IPS DF 6.9 (cell line): ENCODE measurements at regions not wholly inside any gene's neighbourhood (a gene's known extent, or its start where the extent isn't known, plus 50 kb on each side); places are given as distances from the start of the nearest gene placed in this dataset.
"Not testable (repeated sequence)": the region's sequence is repeated elsewhere in the genome, so short reads cannot be mapped to it uniquely, and the experiment has no call there.

Source experiments
- DNase-seq: peaks from one replicate; pipeline ENCODE4 v3.0.0-alpha.2; 2013; ENCODE audit warnings: low read depth, low spot score
- H3K27ac ChIP-seq: one replicate; pipeline ENCODE4 v1.5.1; 2013; ENCODE audit warnings: low read length, control low read depth
- H3K27me3 ChIP-seq: 2 replicates; pipeline ENCODE4 v1.6.1; 2013; ENCODE audit warnings: mild to moderate bottlenecking, low read length; ENCODE audit not compliant: control insufficient read depth, insufficient read depth
- H3K36me3 ChIP-seq: 2 replicates; pipeline ENCODE4 v1.6.1; 2013; ENCODE audit warnings: low read length; ENCODE audit not compliant: control insufficient read depth, insufficient read depth
- H3K4me1 ChIP-seq: 2 replicates; pipeline ENCODE4 v1.6.1; 2013; ENCODE audit warnings: low read length; ENCODE audit not compliant: control insufficient read depth, insufficient read depth
- H3K4me3 ChIP-seq: 2 replicates; pipeline ENCODE4 v1.5.1; 2013; ENCODE audit warnings: mild to moderate bottlenecking, low read length
- H3K9me3 ChIP-seq: 2 replicates; pipeline ENCODE4 v1.6.1; 2013; ENCODE audit warnings: low read length, inconsistent platforms; ENCODE audit not compliant: control insufficient read depth, insufficient read depth
- WGBS: extraction: QIAGEN DNeasy Blood & Tissue Kit; methylation state at CpG from one replicate; pipeline ENCODE4 v1.1.7; 2013; ENCODE audit warnings: mixed read lengths, missing lambda C conversion rate; ENCODE audit not compliant: insufficient read length, insufficient coverage; 5-methylcytosine and 5-hydroxymethylcytosine counted together

GRCh38 chr4:65265526-65265925 lies 404.8 kb downstream of the EPHA5 start:
- Histone ChIP-seq H3K27ac (no peak overlapping the region), H3K36me3 (no peaks in the 10 kb centered on the region), H3K27me3 (no peaks in the 10 kb centered on the region), H3K9me3 (no peaks in the 10 kb centered on the region), H3K4me3 (no peak overlapping the region), H3K4me1 (no peaks in the 10 kb centered on the region)
- no peak for DNase-seq

DNA sequence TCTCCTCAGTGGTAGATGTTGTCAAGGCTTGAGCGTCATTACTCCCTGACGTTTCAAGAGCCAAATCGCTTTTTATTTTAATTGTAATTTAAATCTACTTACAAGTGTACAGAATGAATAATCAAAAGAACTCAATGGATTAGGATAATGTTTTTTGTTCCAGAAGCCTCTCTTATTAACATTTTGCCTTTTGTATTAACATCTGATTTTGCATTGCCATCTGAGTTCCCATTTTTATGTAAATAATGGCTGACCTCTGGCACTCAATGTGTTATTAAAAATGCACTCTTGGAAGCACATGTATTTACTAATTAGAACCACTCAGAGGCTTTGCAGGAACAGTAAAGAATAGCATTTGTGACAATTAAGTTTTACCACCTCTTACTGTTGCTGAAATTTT lies 411.0 kb downstream of the EPHA5 start:
- H3K36me3 ChIP-seq = no peaks in the 10 kb centered on the region
- H3K9me3 ChIP-seq = no peaks in the 10 kb centered on the region
- no peak overlapping the region for H3K27ac ChIP-seq
- no peak for DNase-seq
- H3K4me1 ChIP-seq = no peaks in the 10 kb centered on the region
- H3K27me3 ChIP-seq = no peaks in the 10 kb centered on the region
- WGBS = no CpG with 5 or more reads among the region's 3 CpGs
- no peak overlapping the region for H3K4me3 ChIP-seq

DNA sequence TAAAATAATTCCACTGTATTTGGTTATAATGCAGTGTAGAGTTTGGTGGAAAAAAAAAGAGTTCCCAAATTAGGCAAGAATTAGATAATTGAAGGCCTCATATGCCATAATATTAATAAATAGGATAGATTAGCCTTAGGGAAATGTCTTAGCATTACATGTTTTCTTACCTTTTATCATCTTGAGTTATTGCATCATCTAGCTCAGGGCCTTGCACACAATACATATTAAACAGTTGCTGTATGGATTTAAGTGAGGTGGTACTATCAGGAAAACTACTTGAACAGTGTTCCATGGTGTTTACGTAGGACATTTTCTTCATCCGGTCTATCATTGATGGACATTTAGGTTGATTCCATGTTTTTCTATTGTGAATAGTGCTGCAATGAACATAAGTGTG lies 419.4 kb downstream of the EPHA5 start:
- WGBS = no CpG with 5 or more reads among the region's 2 CpGs

GRCh38 chr4:65249111-65249510 lies 421.2 kb downstream of the EPHA5 start:
- Histone ChIP-seq H3K4me1 (no peaks in the 10 kb centered on the region), H3K4me3 (no peak overlapping the region), H3K27ac (no peak overlapping the region), H3K27me3 (no peaks in the 10 kb centered on the region), H3K36me3 (no peaks in the 10 kb centered on the region), H3K9me3 (no peaks in the 10 kb centered on the region)
- DNase-seq = no peak

More for the DNA sequence above, 419.4 kb downstream of the EPHA5 start:
- Histone ChIP-seq H3K27ac (no peak overlapping the region), H3K27me3 (no peaks in the 10 kb centered on the region), H3K36me3 (no peaks in the 10 kb centered on the region), H3K4me1 (no peaks in the 10 kb centered on the region), H3K9me3 (no peaks in the 10 kb centered on the region), H3K4me3 (no peak overlapping the region)
- DNase-seq = no peak

- no peaks in the 10 kb centered on the region for H3K27me3 ChIP-seq
- no peak for DNase-seq
- no peaks in the 10 kb centered on the region for H3K36me3 ChIP-seq
- H3K27ac ChIP-seq = no peak overlapping the region
- no peaks in the 10 kb centered on the region for H3K4me1 ChIP-seq
- no peaks in the 10 kb centered on the region for H3K9me3 ChIP-seq
- no CpG with 5 or more reads among the region's 16 CpGs for WGBS
- no peak overlapping the region; the same call in 1 of the 2 replicates for H3K4me3 ChIP-seq
These were observed 428.0 kb downstream of the EPHA5 start for GRCh38 chr4:65242156-65242846.

DNA sequence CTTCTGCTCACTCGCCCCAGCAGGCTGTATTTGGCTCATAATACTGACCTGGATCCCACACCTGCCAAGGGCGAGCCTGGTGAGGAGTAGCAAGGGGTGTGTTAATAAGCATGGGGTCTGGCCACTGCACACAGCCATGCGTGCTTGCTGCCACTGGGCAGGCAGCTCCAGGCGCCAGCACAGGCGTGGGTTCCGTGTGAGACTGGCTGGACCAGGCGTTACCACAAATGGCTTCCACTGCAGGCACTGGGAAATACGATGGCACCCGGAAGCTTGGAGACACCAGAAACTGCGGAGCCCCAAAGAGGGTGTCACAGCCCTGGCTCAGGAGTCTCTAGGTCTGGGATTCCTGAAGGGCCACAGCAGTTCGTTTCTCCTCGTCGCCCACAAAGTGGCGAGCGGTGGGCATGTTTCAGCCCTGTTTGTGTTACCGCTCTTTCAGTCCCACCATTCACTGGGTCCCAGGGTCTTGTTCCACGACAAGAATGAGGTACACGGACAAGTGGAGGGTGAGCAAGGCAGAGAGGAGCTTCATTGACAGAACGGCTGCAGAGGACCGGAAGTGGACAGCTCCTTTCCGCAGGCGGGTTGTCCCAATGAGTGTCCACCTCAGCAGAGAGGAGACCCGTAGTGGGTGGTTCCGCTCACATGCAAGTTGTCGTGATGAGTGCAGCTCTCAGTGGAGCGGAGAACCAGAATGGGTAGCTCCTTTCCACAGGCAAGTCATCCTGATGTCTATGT lies 428.9 kb downstream of the EPHA5 start:
- no peaks in the 10 kb centered on the region for H3K9me3 ChIP-seq
- WGBS = no CpG with 5 or more reads among the region's 26 CpGs
- no peaks in the 10 kb centered on the region for H3K27me3 ChIP-seq
- no peak overlapping the region for H3K27ac ChIP-seq
- no peak for DNase-seq
- no peaks in the 10 kb centered on the region for H3K36me3 ChIP-seq
- no peak overlapping the region for H3K4me3 ChIP-seq
- no peaks in the 10 kb centered on the region for H3K4me1 ChIP-seq

DNA sequence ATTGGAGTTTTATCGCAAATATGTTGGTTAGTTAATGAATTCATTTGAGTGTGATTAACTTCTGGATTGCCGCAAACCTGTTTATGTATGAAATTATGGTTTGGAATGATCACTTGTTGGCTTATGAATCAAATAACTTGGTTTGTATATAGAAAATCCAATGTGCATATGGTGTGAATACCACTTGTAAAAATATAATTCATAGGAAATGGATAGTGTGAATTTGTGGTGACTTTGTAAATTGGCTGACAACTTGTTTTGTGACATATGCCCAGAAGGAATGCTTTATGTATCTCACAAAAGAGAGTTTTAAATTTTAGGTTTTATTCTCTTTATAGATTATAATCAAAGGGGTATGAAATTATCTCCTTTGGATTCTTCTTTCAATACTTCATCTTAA lies 436.2 kb downstream of the EPHA5 start:
- DNase-seq = no peak
- no CpG with 5 or more reads among the region's 2 CpGs for WGBS
- no peaks in the 10 kb centered on the region for H3K4me1 ChIP-seq

GRCh38 chr4:65227628-65228027 lies 442.7 kb downstream of the EPHA5 start:
- Histone ChIP-seq H3K9me3 (no peaks in the 10 kb centered on the region), H3K4me3 (no peak overlapping the region), H3K27ac (no peak overlapping the region), H3K27me3 (no peaks in the 10 kb centered on the region), H3K4me1 (no peaks in the 10 kb centered on the region), H3K36me3 (no peaks in the 10 kb centered on the region)
- no peak for DNase-seq

More for the DNA sequence above, 436.2 kb downstream of the EPHA5 start:
- Histone ChIP-seq H3K4me3 (no peak overlapping the region), H3K27ac (no peak overlapping the region), H3K27me3 (no peaks in the 10 kb centered on the region), H3K9me3 (no peaks in the 10 kb centered on the region), H3K36me3 (no peaks in the 10 kb centered on the region)

- no CpG with 5 or more reads among the region's 2 CpGs for WGBS
- H3K27me3 ChIP-seq = no peaks in the 10 kb centered on the region
- DNase-seq = no peak
- no peaks in the 10 kb centered on the region for H3K36me3 ChIP-seq
- H3K4me1 ChIP-seq = no peaks in the 10 kb centered on the region
- no peak overlapping the region for H3K4me3 ChIP-seq
- H3K27ac ChIP-seq = no peak overlapping the region
- H3K9me3 ChIP-seq = no peaks in the 10 kb centered on the region
These were observed 446.7 kb downstream of the EPHA5 start for GRCh38 chr4:65223601-65224000.

GRCh38 chr4:65223074-65223473 lies 447.2 kb downstream of the EPHA5 start:
- not testable (repeated sequence) for H3K4me3 ChIP-seq, H3K27me3 ChIP-seq, H3K36me3 ChIP-seq, DNase-seq, H3K4me1 ChIP-seq, H3K27ac ChIP-seq, H3K9me3 ChIP-seq
- WGBS = no CpG with 5 or more reads among the region's 11 CpGs

DNA sequence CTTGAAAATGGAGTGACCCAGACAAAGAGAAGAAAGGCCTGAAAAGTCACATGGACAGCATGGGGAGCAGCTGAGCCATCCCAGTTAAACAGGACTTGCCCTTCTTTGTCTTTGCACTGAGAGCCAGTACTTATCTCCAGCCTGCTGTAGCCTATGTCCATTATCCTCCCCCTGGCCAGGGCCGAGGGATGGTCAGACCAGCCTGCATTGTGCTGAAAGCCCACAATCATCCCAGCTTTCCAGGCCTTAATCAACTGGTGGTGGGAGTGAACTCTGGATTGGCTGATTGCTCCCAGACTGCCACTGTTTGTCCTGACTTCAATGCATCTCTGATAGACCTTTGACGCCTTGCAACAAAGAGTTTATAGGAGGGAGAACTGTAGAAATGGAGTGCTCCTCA lies 453.1 kb downstream of the EPHA5 start:
- Histone ChIP-seq H3K9me3 (no peaks in the 10 kb centered on the region; the same call in 1 of the 2 replicates), H3K36me3 (no peaks in the 10 kb centered on the region), H3K4me1 (no peaks in the 10 kb centered on the region), H3K4me3 (no peak overlapping the region), H3K27ac (no peak overlapping the region), H3K27me3 (no peaks in the 10 kb centered on the region)
- DNase-seq = no peak
- no CpG with 5 or more reads among the region's 2 CpGs for whole genome bisulfite sequencing
